ENCODE measurements at regions not wholly inside any gene's neighbourhood (a gene's known extent, or its start where the extent isn't known, plus 50 kb on each side); places are given as distances from the start of the nearest gene placed in this dataset.

DNA sequence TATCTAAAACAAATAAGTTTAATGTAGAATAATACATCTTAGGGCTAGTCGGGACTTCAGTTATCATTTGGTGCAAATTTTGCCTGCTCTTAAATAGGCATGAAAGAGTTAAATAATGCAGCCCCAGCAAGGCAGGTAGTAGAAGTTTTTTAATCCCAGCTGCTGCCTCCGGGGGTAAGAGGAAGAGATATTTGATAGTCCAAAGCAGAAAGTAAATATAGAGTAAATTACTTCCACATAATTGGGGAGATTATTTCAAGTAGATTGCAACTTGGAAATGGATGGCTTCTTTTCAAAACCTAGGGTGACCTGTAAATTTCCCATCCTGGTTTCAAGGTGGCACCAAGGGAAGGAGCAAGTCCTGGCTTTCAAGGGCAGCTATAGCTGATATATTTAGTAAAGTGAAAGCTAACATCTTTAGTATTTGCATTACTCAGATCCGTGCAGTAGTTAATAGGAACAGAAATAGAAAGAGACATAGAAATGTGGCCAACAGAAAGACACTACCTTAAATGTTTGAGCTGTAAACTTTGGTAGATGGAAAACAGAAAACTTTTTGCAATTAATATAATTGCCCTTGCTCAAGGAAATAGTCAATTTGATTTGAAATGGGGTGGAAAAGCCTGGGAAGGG, 109.1 kb downstream of the LMO4 start:
- in situ Hi-C loops (cut with MboI; ENCODE audit: low sequenced_read_pairs), result no loop called here

DNA sequence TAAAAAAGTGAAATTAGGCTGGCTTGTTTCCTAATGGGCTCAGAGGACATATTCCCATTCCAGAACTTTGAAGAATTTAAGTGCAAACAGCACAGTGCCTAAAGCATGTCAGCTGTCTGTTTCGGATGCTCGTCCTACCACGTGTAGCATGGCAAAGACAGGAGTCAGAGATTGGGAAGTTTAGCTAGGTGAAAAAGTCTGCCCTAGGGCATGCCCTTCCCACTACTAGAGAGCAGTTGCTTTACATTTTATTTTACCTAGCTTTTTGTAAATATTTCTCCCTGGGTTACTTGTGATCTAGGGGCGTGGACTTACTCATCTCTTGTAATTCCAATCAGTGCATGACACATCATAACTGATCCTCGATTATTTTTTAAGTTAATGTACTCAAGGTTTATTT, 111.1 kb downstream of the LMO4 start:
- in situ Hi-C loops (cut with MboI; ENCODE audit: low sequenced_read_pairs), result no loop called here

DNA sequence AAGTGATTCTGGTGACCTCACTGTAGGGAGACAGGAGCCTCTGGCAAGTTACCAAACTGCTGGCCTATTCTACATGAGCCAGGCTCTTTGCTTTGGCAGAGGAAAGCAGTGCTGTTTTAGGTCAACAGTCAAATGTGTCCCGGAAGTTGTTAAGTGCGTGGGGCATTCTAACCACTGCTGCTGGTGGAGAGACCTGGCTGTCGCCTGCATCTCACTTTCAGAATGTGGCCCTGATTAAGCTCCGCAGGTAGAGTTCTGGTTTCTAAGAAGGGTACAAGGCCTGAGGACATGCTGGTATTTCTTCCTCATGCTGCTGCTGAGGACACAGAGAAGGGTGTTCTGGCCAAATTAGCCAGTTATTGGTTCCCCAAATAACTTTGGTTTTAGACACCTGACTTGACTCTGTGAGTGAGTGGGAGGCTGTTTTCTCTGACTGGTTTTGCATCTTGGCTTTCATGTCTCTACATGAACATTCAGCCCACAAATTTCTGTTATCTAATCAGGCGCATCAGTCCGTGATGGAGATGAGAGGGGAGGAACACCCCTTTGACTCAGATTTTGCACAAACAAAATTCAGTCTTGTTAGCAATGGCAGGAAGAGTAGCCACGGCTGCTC, 120.8 kb downstream of the LMO4 start:
- in situ Hi-C loops (cut with MboI; ENCODE audit: low sequenced_read_pairs), result no loop called here

DNA sequence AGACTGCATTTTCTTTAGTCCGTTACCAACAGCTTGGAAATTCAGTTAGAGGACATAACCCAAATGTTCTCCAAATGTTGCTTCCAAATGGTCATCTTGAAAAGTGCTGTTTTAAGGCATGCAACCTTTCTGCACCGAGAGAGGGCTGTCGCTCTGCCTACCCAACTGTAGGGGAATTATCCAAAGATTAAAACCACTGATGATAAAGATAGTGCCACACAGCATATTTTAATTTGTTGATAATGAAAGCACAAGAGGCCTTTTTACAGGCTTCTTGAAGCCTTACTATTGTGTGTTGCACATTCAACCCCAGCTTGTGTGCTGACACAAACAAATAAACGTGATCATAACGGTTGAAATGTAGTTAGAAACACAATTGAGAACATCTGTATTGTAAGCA, 121.5 kb downstream of the LMO4 start:
- in situ Hi-C loops (cut with MboI; ENCODE audit: low sequenced_read_pairs), result no loop called here

DNA sequence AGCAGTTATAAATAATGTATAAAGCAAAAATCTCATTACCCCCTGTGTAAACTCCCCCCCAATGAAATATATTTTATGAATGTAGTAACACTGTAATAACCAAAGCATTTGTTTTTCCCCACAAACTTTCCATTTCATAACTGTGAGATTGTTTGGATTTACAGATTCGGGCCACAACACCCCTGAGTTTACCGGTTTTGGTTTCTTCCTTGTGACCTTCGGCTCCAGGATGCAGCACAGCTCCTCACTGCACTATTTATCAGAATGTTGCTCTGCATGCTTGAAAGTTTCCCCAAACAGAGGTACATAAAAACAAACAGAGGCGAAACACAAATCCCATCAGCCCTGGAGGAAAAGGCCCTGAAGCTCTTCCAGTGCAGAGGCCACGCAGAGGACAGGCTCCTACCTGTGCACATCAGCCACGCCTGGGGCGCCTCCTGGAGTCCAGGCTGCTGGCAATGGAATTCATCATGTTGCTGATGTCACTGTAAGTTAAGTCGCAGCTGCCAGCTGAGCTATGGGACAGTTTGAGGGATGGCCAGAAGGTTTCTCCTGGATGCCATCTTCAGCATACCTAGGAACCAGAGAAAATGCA, 122.0 kb downstream of the LMO4 start:
- in situ Hi-C loops (cut with MboI; ENCODE audit: low sequenced_read_pairs), result no loop called here

DNA sequence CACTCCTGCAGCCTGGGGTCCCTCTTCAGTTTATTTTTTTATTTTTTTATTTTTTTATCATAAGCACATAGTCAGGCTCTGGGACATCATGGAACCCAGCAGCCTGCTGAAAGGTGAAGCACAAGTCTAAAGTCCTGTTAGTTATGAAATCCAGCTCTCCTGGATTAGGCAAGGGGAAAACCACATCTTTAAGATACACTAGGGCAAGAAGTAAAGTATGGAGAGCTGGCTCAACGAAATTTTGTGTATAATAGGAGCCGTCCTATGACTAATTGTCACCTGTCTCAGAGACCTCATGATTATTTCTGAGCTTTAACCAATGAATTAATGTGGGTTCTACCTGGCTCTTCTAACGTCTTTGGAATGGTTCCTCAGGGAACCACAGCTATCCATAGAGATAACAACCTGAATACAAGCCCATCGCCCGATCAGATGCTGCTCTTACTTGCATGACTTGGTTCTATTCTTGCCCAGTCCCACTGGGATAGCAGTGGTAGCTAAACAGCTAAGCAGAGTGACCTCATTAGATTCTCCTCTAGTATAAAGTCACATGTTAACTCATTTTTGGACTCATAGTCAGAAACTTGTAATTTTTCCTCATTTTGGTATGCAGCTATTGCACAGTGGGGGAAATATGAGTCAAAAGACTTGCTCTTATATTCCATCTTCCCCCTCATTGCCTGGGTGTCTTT, 122.7 kb downstream of the LMO4 start:
- in situ Hi-C loops (cut with MboI; ENCODE audit: low sequenced_read_pairs), result no loop called here

DNA sequence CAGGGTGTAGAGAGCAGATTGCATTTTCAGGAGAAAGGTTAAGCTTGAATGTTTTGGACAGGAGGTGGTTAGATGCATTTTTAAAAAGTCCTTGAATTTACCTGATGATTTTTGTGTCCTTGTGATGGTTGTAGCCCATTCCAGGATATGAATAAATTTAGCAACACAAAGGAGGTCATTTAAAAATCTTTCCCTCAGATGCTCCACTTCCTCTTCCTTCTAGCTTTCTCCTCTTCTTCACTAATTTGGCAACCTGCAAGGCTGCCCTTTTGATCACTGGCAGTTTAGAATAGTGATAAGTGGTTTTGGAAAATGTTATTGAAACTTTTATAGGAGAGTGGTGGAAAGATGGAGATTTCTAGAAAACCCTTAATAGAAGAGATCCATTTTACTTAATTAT, 124.0 kb downstream of the LMO4 start:
- in situ Hi-C loops (cut with MboI; ENCODE audit: low sequenced_read_pairs), result no loop called here

DNA sequence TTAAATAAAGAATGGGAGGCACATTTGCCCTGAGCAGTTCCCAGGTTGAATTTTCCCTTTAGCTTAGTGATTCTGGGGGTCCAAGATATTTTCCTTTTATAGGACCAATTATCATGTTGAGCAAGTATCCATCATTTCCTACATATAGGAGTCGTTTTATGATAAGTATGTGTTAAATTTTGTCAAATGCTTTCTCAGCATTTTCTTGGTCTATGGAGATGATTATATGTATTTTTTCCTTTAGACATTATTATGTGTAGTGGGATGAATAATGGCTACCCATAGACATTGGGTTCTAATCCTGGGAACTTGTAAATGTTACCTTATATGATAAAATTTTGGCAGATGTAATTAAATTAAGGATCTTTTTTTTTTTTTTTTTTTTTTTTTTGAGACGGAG, 128.7 kb downstream of the LMO4 start:
- in situ Hi-C loops (cut with MboI; ENCODE audit: low sequenced_read_pairs), result no loop called here

DNA sequence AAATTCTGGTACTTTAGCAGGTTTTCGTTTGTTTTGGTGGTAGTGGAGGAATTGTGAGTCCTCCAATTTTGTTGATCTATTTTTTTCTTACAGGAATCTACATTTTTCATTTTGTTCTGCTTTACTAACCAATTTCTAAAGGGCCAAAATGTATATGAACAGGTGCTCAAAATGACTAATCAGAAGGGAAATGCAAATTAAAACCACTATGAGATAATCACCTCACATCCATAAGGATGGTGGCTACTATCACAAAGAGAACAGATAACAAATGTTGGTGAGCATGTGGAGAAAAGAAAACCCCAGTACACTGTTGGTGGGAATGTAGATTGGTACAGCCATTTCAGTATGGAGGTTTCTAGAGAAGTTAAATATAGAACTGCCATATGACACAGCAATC, 134.2 kb downstream of the LMO4 start:
- in situ Hi-C loops (cut with MboI; ENCODE audit: low sequenced_read_pairs), result no loop called here

DNA sequence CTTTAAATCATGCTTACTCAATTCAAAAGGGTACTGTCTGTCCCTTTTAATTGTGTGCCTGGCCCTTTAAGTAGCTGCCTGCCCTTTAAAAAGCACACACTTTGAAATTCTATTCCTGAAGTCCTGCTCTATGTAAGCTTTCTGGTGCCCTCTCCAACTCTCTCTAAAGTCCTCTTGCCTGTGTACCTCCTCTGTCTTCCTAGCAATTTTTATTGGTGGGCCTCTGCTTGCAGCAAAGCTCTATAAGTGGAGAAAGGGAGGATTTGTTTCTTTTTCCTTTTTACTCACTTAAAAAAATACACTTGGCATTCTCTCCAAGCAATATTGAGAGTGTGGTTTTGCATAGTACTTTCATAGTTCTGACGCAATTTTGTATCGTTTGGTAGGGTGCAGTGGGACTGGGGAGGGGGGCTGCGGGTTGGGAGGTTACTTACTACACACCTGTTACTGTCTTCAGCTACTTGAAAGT, 135.4 kb downstream of the LMO4 start:
- in situ Hi-C loops (cut with MboI; ENCODE audit: low sequenced_read_pairs), result no loop called here

DNA sequence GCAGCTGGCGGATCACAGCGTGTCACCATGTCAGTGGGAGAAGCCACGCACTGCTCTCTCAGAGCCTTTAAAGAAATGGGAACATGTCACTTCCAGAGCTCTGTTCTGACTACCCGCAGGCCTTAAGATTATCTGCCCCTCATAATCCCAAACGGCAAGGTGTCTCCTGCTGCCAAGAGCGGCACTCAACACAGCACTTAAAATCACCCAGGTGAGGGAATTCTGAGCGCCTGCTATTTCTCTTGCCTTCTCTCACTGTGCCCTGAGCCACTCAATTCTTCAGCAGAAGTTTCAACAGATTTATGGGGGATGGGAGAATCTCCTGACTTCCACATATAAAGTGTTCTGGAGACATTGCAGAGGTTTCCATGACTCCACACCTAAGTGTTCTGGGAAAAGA, 137.9 kb downstream of the LMO4 start:
- in situ Hi-C loops (cut with MboI; ENCODE audit: low sequenced_read_pairs), result no loop called here

DNA sequence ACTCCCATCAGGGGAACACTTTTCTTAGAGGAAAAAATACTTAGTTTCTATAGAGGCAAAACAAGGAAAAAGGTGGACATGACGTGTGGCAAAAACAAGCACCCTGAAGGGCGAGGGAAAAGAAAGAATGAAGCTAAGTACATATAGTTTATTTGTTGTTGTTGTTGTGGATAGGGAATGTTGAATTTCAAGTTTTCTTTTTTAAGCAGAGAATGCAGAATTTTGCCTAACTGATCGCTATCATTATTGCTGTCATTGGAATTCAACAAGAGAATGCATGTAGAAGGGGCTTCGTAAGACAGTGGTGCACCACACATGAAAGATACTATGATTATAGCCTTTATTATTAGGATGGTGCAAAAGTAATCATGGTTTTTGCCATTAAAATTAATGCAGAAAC, 144.0 kb downstream of the LMO4 start:
- in situ Hi-C loops (cut with MboI; ENCODE audit: low sequenced_read_pairs), result no loop called here

DNA sequence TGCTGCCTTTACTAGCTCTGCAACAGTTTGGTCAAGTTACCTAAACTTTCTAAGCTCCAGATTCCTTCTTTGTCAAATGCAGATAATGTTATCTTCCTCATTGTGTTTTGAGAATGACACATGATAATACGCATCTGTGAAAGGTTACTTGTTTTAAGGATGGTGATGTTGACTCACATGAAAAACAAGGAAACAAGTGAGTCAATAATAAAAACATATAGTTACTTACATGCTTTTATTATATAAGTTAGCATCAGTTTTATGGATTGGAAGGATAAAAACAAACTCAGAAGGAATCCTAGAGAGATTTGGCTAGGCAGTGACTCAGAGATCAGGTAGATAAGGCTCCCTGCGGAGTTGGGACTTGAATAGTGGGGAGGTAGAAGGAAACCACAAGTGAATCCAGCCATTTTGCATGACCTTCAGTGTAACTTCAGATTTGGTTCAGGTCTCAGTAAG, 144.6 kb downstream of the LMO4 start:
- in situ Hi-C loops (cut with MboI; ENCODE audit: low sequenced_read_pairs), result no loop called here

DNA sequence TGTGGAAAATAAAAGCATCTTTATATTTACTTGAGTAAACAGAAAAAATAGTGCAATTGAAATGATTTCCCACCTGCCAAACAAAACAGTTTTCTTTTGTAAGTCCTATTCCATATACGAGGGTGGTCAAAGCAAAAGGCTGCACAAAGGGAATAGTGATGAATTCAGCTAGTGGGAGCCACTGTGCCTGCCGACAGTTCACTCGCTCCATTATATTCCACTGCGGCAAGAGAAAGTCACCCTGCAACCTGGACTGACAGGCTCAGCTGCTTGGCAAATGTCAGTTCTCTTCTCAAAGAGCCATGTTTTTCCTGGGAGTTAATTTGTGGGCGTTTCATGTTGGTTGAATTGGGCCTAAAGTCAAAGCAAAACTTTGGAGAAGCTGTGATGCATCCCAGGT, 145.4 kb downstream of the LMO4 start:
- in situ Hi-C loops (cut with MboI; ENCODE audit: low sequenced_read_pairs), result no loop called here

DNA sequence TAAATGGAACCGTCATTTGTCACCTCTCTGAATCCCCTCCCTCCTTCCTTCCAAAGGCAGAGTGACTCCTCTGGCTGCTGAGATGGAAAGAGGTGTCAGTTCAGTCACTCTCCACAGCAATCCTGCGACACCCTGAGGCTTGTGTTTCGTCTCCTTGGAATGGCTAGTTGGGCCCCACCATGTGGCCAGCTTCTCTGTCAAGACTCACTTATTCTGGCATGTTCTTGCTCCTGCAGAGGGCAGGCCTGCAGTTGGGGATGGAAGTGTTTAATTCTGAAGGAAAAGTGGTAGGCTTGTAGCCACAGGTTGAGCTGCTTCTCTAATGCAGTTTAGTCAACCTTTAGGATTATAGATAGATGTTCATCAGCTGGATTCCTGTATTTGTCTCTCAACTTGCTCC, 149.6 kb downstream of the LMO4 start:
- in situ Hi-C loops (cut with MboI; ENCODE audit: low sequenced_read_pairs), result no loop called here

DNA sequence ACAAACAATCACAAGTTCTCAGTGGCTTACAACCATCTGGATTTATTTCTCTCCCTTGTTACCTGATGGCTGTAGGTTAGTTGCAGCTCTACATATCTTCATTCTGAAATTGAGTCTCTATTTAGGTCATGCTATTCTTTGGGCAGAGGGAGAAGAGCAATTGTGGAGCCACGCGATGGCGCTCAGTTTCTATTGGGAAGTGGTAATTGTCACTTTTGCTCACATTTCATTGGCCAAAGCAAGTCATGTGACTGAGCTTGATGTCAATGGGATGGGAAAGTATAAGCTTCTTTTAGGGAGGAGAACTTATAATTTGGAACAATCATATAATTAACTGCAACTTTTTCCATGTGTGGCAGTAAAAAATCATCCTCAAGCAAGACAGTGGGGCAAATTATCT, 166.5 kb downstream of the LMO4 start:
- in situ Hi-C loops (cut with MboI; ENCODE audit: low sequenced_read_pairs), result no loop called here

DNA sequence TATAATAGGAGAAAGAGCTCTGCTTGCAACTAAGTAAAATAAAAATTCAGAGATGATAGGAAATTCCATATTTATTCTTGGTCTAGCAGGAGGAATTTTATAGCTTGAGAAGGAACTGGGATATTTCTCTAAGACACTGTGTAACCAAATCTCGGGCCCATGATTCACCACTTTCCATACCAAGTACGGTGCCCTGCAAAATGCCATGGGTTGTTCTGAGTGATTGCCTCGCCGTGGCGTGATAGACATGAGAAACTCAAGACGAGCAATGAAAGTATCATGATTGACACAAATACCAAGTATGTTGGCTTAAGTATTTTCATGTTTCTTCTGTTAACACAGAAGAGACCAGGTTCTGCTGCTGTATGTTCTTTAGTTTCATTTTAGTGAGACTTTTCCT, 167.2 kb downstream of the LMO4 start:
- in situ Hi-C loops (cut with MboI; ENCODE audit: low sequenced_read_pairs), result no loop called here

DNA sequence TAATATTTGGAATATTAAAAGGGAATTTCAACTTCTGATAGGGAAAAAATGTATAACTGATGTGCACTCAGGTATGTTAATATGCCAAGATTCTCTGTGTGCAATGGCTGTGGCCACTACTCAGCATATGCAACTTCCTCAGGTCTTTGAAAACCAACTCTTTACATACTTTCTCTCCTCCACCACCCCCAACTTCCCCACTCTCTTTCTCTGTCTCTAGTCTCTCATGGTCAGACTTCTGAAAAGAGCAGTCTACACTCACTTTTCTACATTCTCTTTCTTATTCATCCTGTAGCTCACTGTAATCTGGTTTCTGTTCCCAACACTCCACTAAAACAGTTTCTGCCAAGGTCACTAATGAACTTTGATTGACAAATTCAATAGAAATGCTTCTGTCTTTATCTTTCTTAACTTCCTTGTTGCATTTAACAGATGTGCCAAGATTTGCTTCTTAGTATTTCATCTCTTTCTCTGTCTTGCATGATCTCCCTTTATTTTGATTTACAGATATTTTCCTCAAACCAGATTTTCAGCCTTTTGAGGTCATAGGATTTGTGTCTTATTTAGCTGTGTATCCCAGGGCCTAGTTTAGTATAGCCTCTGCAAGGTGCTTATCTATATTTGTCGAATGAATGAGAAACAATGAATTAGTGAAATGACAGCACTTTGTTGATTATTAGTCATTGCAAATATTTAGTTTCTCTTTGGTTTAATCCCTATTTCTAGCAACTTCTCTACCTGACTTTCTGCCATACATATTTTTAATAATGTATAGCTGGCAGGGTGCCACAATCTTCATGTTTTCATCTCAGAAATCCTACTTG, 168.9 kb downstream of the LMO4 start:
- in situ Hi-C loops (cut with MboI; ENCODE audit: low sequenced_read_pairs), result no loop called here

DNA sequence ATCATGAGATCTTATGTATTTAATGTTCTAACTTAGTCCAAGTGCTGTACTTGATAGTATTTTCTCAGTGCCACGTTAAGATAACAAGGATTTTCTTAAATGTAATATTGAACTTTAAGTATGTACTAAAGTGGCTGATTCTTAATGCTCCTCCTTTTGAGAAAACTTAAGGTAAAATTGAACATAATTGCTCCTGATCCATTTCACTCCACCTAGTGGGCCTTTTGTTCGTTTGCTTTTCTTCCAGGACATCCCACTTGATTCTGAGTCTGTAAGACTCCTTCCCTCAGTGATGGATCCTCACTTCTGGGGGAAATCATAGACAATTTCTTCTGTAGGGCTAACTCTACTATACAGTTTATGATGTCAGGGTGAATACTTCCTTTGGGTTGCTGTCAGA, 173.1 kb downstream of the LMO4 start:
- in situ Hi-C loops (cut with MboI; ENCODE audit: low sequenced_read_pairs), result no loop called here

DNA sequence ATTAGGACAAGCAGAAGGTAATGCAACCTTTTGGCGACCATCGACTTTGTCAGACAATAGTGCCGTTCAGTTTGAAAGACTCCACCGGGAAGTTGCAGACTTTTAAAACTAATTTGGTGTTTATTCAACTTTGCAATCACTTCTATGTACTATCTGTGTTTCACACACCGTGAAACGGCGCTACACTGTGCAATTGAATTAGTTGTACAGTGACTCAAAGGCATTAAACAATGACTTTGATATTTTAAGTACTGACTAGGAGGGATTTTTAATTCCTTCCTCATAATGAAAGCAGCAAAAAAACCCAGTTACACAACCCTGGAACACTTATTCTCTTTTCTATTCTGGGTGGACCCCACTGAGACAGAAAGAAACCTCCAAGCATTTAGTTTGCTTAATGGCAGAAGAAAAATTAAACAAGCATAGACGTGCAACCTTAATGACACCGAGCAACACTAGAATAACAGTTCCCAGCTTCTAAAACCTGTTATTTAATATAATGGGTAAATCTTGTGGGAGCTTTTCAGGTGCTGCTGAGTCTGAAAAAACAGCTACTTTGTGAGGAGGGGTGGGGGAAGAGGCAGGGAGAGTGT, 176.8 kb downstream of the LMO4 start:
- in situ Hi-C loops (cut with MboI; ENCODE audit: low sequenced_read_pairs), result no loop called here

DNA sequence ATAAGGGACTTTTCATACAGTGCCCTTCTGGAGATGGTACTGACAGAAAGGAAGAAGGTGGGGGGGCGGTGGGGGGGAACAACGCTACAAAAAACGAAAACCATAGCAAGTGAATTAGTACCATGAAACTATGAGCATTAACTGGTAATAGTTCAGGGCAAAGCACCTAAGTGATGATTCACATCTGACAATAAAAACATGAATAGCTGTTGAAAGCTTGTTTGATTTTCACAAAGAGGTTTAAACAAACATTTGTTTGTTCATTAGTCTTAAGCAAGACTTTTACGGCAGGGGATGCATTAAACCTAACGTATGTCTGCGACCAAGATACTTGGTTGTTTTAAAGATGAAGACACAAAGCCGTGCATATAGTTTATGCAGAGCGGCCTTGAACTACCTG, 177.5 kb downstream of the LMO4 start:
- in situ Hi-C loops (cut with MboI; ENCODE audit: low sequenced_read_pairs), result no loop called here
